HL-60 (cell line): ENCODE measurements at regions not wholly inside any gene's neighbourhood (a gene's known extent, or its start where the extent isn't known, plus 50 kb on each side); places are given as distances from the start of the nearest gene placed in this dataset.

Experiments
- DNase-seq, 2 experiments: peaks; one replicate each; pipeline ENCODE4 v3.0.0-alpha.2; 2010 to 2020; ENCODE audit warnings: low read depth in 1 of 2, low spot score in 1 of 2
- H3K27ac ChIP-seq: fragments of 250-450 bp; sonication (Bioruptor Pico); replicated peaks from 2 replicates; pipeline ENCODE4 v1.5.1; 2020; ENCODE audit warnings: mild to moderate bottlenecking, moderate library complexity
- H3K27me3 ChIP-seq: fragments of 250-450 bp; sonication (Bioruptor Pico); 2 replicates; pipeline ENCODE4 v1.5.1; 2021; ENCODE audit warnings: mild to moderate bottlenecking, moderate library complexity; ENCODE audit not compliant: insufficient read depth, poor library complexity, severe bottlenecking
- H3K4me3 ChIP-seq: replicated peaks from 2 replicates; pipeline ENCODE4 v1.5.1; 2011; ENCODE audit warnings: mild to moderate bottlenecking, control low read depth, low read length; ENCODE audit not compliant: insufficient read depth
- CTCF ChIP-seq: IDR thresholded peaks from one replicate; pipeline ENCODE4 v1.5.1; 2011; ENCODE audit warnings: low read length, control low read depth, inconsistent platforms; ENCODE audit not compliant: insufficient read depth
- GABPA ChIP-seq: IDR thresholded peaks from 2 replicates; pipeline ENCODE4 v1.6.1; 2012; ENCODE audit warnings: low read depth
- POLR2AphosphoS5 ChIP-seq: IDR thresholded peaks from 2 replicates; pipeline ENCODE4 v1.6.1; 2012; ENCODE audit warnings: low read depth
- REST ChIP-seq: IDR thresholded peaks from 2 replicates; pipeline ENCODE4 v1.6.1; 2012; ENCODE audit warnings: low read depth; ENCODE audit not compliant: insufficient replicate concordance
- SPI1 ChIP-seq: IDR thresholded peaks from 2 replicates; pipeline ENCODE4 v1.6.1; 2012; ENCODE audit warnings: low read depth, mild to moderate bottlenecking, borderline replicate concordance

GRCh38 chr16:73220836-73221235 lies 172.9 kb upstream of the ZFHX3 start:
- no peak for TF ChIP-seq SPI1
- no peak for TF ChIP-seq POLR2AphosphoS5
- TF ChIP-seq GABPA = no peak
- TF ChIP-seq REST = no peak
- no peak for TF ChIP-seq CTCF
- H3K4me3 ChIP-seq = no peak overlapping the region
- no peak for DNase-seq
- H3K27ac ChIP-seq = no peak overlapping the region
- no peaks in the 10 kb centered on the region for H3K27me3 ChIP-seq

- TF ChIP-seq POLR2AphosphoS5 (no peak), SPI1 (no peak), REST (no peak), CTCF (no peak), GABPA (no peak)
- no peak for DNase-seq
- Histone ChIP-seq H3K27ac (no peak overlapping the region), H3K27me3 (no peaks in the 10 kb centered on the region), H3K4me3 (no peak overlapping the region)
Observed at GRCh38 chr16:73219176-73219575, 171.2 kb upstream of the ZFHX3 start.

GRCh38 chr16:73217654-73218053 lies 169.7 kb upstream of the ZFHX3 start:
- H3K4me3 ChIP-seq = no peak overlapping the region
- TF ChIP-seq POLR2AphosphoS5 (no peak), SPI1 (no peak), REST (no peak), CTCF (no peak), GABPA (no peak)
- no peak for DNase-seq
- no peaks in the 10 kb centered on the region for H3K27me3 ChIP-seq
- no peak overlapping the region for H3K27ac ChIP-seq
